ENCODE measurements at regions not wholly inside any gene's neighbourhood (a gene's known extent, or its start where the extent isn't known, plus 50 kb on each side); places are given as distances from the start of the nearest gene placed in this dataset.

- no peak overlapping the region for H3K27ac ChIP-seq (ENCODE audit: insufficient read depth, low read length, poor library complexity, severe bottlenecking)
- H3K4me1 Mint-ChIP-seq: no peaks in the 10 kb centered on the region
- no peak overlapping the region for H3K4me3 Mint-ChIP-seq
- no peaks in the 10 kb centered on the region for H3K27me3 ChIP-seq (ENCODE audit: control insufficient read depth, insufficient read depth, low read length)
- peaks cover 0 to 6% of the 10 kb centered on the region in 2 experiments for H3K9me3 ChIP-seq (ENCODE audit: control insufficient read depth in 2 of 2, low read length in 2 of 2)
- H3K27ac Mint-ChIP-seq: no peak overlapping the region
- no peaks in the 10 kb centered on the region for H3K27me3 Mint-ChIP-seq
- H3K9me3 Mint-ChIP-seq: peaks cover 2 to 19% (median 7%) of the 10 kb centered on the region in 7 donors
- no peaks in the 10 kb centered on the region for H3K4me1 ChIP-seq (ENCODE audit: control insufficient read depth, insufficient read depth, low read length, poor library complexity, severe bottlenecking)
- DNase-seq (no peak), ATAC-seq (ENCODE audit: low read depth in 2 of 2) (no peak)
- H3K36me3 ChIP-seq (ENCODE audit: control insufficient read depth, insufficient read depth, low read length): no peaks in the 10 kb centered on the region
- H3K36me3 Mint-ChIP-seq: no peaks in the 10 kb centered on the region
- H3K4me3 ChIP-seq (ENCODE audit: low read depth, low read length): no peak overlapping the region
Observed at GRCh38 chr14:85459361-85460000, 70.5 kb upstream of the FLRT2 start.

- DNase-seq: no peak
- Histone ChIP-seq H3K4me1 (ENCODE audit: control insufficient read depth, insufficient read depth, low read length, poor library complexity, severe bottlenecking) (no peaks in the 10 kb centered on the region), H3K36me3 (ENCODE audit: control insufficient read depth, insufficient read depth, low read length) (no peaks in the 10 kb centered on the region), H3K9me3 (ENCODE audit: control insufficient read depth in 2 of 2, low read length in 2 of 2) (peaks cover 0 to 6% of the 10 kb centered on the region in 2 experiments), H3K27me3 (ENCODE audit: control insufficient read depth, insufficient read depth, low read length) (no peaks in the 10 kb centered on the region), H3K27ac (ENCODE audit: insufficient read depth, low read length, poor library complexity, severe bottlenecking) (no peak overlapping the region), H3K4me3 (ENCODE audit: low read depth, low read length) (no peak overlapping the region)
- H3K27me3 Mint-ChIP-seq: no peaks in the 10 kb centered on the region
- ATAC-seq (ENCODE audit: low read depth in 2 of 2): no peak
- H3K36me3 Mint-ChIP-seq: no peaks in the 10 kb centered on the region
- H3K4me3 Mint-ChIP-seq: no peak overlapping the region
- H3K4me1 Mint-ChIP-seq: no peaks in the 10 kb centered on the region
- peaks cover 2 to 16% (median 10%) of the 10 kb centered on the region in 7 donors for H3K9me3 Mint-ChIP-seq
- no peak overlapping the region for H3K27ac Mint-ChIP-seq
Observed at GRCh38 chr14:85461432-85462133, 68.4 kb upstream of the FLRT2 start.

- Histone ChIP-seq H3K9me3 (ENCODE audit: control insufficient read depth in 2 of 2, low read length in 2 of 2) (peaks cover 0 to 6% of the 10 kb centered on the region in 2 experiments), H3K27me3 (ENCODE audit: control insufficient read depth, insufficient read depth, low read length) (no peaks in the 10 kb centered on the region), H3K36me3 (ENCODE audit: control insufficient read depth, insufficient read depth, low read length) (no peaks in the 10 kb centered on the region), H3K4me1 (ENCODE audit: control insufficient read depth, insufficient read depth, low read length, poor library complexity, severe bottlenecking) (no peaks in the 10 kb centered on the region), H3K27ac (ENCODE audit: insufficient read depth, low read length, poor library complexity, severe bottlenecking) (no peak overlapping the region), H3K4me3 (ENCODE audit: low read depth, low read length) (no peak overlapping the region)
- no peaks in the 10 kb centered on the region for H3K27me3 Mint-ChIP-seq
- ATAC-seq (ENCODE audit: low read depth in 2 of 2): no peak
- H3K36me3 Mint-ChIP-seq: no peaks in the 10 kb centered on the region
- H3K4me1 Mint-ChIP-seq: no peaks in the 10 kb centered on the region
- no peak overlapping the region for H3K27ac Mint-ChIP-seq
- DNase-seq: no peak
- peaks cover 4 to 16% (median 9%) of the 10 kb centered on the region in 7 donors for H3K9me3 Mint-ChIP-seq
- no peak overlapping the region for H3K4me3 Mint-ChIP-seq
Observed at GRCh38 chr14:85463512-85463911, 66.4 kb upstream of the FLRT2 start.

GRCh38 chr14:85464135-85464895 is 65.6 kb upstream of the FLRT2 start:
- Histone ChIP-seq H3K9me3 (ENCODE audit: control insufficient read depth in 2 of 2, low read length in 2 of 2) (peaks cover 0 to 6% of the 10 kb centered on the region in 2 experiments), H3K27me3 (ENCODE audit: control insufficient read depth, insufficient read depth, low read length) (no peaks in the 10 kb centered on the region), H3K36me3 (ENCODE audit: control insufficient read depth, insufficient read depth, low read length) (no peaks in the 10 kb centered on the region), H3K4me1 (ENCODE audit: control insufficient read depth, insufficient read depth, low read length, poor library complexity, severe bottlenecking) (no peaks in the 10 kb centered on the region), H3K4me3 (ENCODE audit: low read depth, low read length) (no peak overlapping the region), H3K27ac (ENCODE audit: insufficient read depth, low read length, poor library complexity, severe bottlenecking) (no peak overlapping the region)
- H3K9me3 Mint-ChIP-seq: peaks cover 4 to 17% (median 10%) of the 10 kb centered on the region in 7 donors
- no peaks in the 10 kb centered on the region for H3K4me1 Mint-ChIP-seq
- no peak overlapping the region for H3K27ac Mint-ChIP-seq
- DNase-seq (no peak), ATAC-seq (ENCODE audit: low read depth in 2 of 2) (no peak)
- H3K36me3 Mint-ChIP-seq: no peaks in the 10 kb centered on the region
- H3K4me3 Mint-ChIP-seq: no peak overlapping the region
- no peaks in the 10 kb centered on the region for H3K27me3 Mint-ChIP-seq

GRCh38 chr14:85466678-85467077 is 63.3 kb upstream of the FLRT2 start:
- H3K27ac Mint-ChIP-seq: no peak overlapping the region

GRCh38 chr14:85468816-85469215 is 61.1 kb upstream of the FLRT2 start:
- Mint-ChIP-seq H3K36me3 (no peaks in the 10 kb centered on the region), H3K27me3 (no peaks in the 10 kb centered on the region), H3K9me3 (peaks cover 1 to 14% (median 7%) of the 10 kb centered on the region in 7 donors), H3K4me3 (no peak overlapping the region), H3K4me1 (no peaks in the 10 kb centered on the region), H3K27ac (no peak overlapping the region)
- Histone ChIP-seq H3K36me3 (ENCODE audit: control insufficient read depth, insufficient read depth, low read length) (no peaks in the 10 kb centered on the region), H3K27ac (ENCODE audit: insufficient read depth, low read length, poor library complexity, severe bottlenecking) (no peak overlapping the region), H3K4me3 (ENCODE audit: low read depth, low read length) (no peak overlapping the region), H3K9me3 (ENCODE audit: control insufficient read depth in 2 of 2, low read length in 2 of 2) (peaks cover 0 to 6% of the 10 kb centered on the region in 2 experiments), H3K4me1 (ENCODE audit: control insufficient read depth, insufficient read depth, low read length, poor library complexity, severe bottlenecking) (no peaks in the 10 kb centered on the region), H3K27me3 (ENCODE audit: control insufficient read depth, insufficient read depth, low read length) (no peaks in the 10 kb centered on the region)
- ATAC-seq (ENCODE audit: low read depth in 2 of 2) (no peak), DNase-seq (no peak)

More at GRCh38 chr14:85466678-85467077, 63.3 kb upstream of the FLRT2 start:
- no peak overlapping the region for H3K4me3 ChIP-seq (ENCODE audit: low read depth, low read length)
- Mint-ChIP-seq H3K4me1 (no peaks in the 10 kb centered on the region), H3K9me3 (peaks cover 4 to 17% (median 8%) of the 10 kb centered on the region in 7 donors), H3K27me3 (no peaks in the 10 kb centered on the region), H3K4me3 (no peak overlapping the region), H3K36me3 (no peaks in the 10 kb centered on the region)
- no peak overlapping the region for H3K27ac ChIP-seq (ENCODE audit: insufficient read depth, low read length, poor library complexity, severe bottlenecking)
- H3K9me3 ChIP-seq (ENCODE audit: control insufficient read depth in 2 of 2, low read length in 2 of 2): peaks cover 3 to 6% of the 10 kb centered on the region in 2 experiments
- H3K27me3 ChIP-seq (ENCODE audit: control insufficient read depth, insufficient read depth, low read length): no peaks in the 10 kb centered on the region
- no peaks in the 10 kb centered on the region for H3K36me3 ChIP-seq (ENCODE audit: control insufficient read depth, insufficient read depth, low read length)
- no peak for ATAC-seq (ENCODE audit: low read depth in 2 of 2)
- no peaks in the 10 kb centered on the region for H3K4me1 ChIP-seq (ENCODE audit: control insufficient read depth, insufficient read depth, low read length, poor library complexity, severe bottlenecking)
- no peak for DNase-seq

GRCh38 chr14:85471156-85471555 is 58.8 kb upstream of the FLRT2 start:
- no peak overlapping the region for H3K27ac ChIP-seq (ENCODE audit: insufficient read depth, low read length, poor library complexity, severe bottlenecking)
- H3K4me3 ChIP-seq (ENCODE audit: low read depth, low read length): no peak overlapping the region
- Mint-ChIP-seq H3K27me3 (no peaks in the 10 kb centered on the region), H3K27ac (no peak overlapping the region), H3K36me3 (no peaks in the 10 kb centered on the region), H3K9me3 (peaks cover 0 to 7% (median 1%) of the 10 kb centered on the region in 7 donors), H3K4me3 (no peak overlapping the region), H3K4me1 (no peaks in the 10 kb centered on the region)
- no peaks in the 10 kb centered on the region for H3K27me3 ChIP-seq (ENCODE audit: control insufficient read depth, insufficient read depth, low read length)
- H3K4me1 ChIP-seq (ENCODE audit: control insufficient read depth, insufficient read depth, low read length, poor library complexity, severe bottlenecking): no peaks in the 10 kb centered on the region
- no peaks in the 10 kb centered on the region for H3K36me3 ChIP-seq (ENCODE audit: control insufficient read depth, insufficient read depth, low read length)
- ATAC-seq (ENCODE audit: low read depth in 2 of 2) (no peak), DNase-seq (no peak)
- H3K9me3 ChIP-seq (ENCODE audit: control insufficient read depth in 2 of 2, low read length in 2 of 2): peaks cover 0 to 6% of the 10 kb centered on the region in 2 experiments
